ENCODE measurements at regions not wholly inside any gene's neighbourhood (a gene's known extent, or its start where the extent isn't known, plus 50 kb on each side); places are given as distances from the start of the nearest gene placed in this dataset.

GRCh38 chr5:9920697-9921096, 290.5 kb upstream of the TAS2R1 start:
- Histone ChIP-seq H3K9me3 (ENCODE audit: control insufficient read depth, low read depth, low read length) (peaks cover 2% of the 10 kb centered on the region), H3K36me3 (ENCODE audit: control insufficient read depth in 2 of 2, extremely low read depth in 1 of 2, insufficient read depth in 2 of 2, low read length in 2 of 2) (no peaks in the 10 kb centered on the region), H3K4me1 (ENCODE audit: control insufficient read depth, extremely low read depth, insufficient read depth, low read length) (peaks cover 10% of the 10 kb centered on the region), H4K20me1 (ENCODE audit: control insufficient read depth, extremely low read depth, insufficient read depth, low read length) (no peaks in the 10 kb centered on the region), H3K4me2 (ENCODE audit: control insufficient read depth, extremely low read depth, insufficient read depth, low read depth, low read length) (no peak overlapping the region), H3K4me3 (ENCODE audit: control insufficient read depth in 2 of 3, extremely low read depth in 1 of 3, insufficient read depth in 2 of 3, low read depth in 1 of 3, low read length in 3 of 3) (no peak overlapping the region), H2AFZ (ENCODE audit: control insufficient read depth, low read length) (no peak overlapping the region), H3K9ac (ENCODE audit: control insufficient read depth, extremely low read depth, insufficient read depth, low read length) (no peak overlapping the region), H3K79me2 (ENCODE audit: control insufficient read depth, insufficient read depth, low read length) (no peaks in the 10 kb centered on the region), H3K9me1 (ENCODE audit: control insufficient read depth, extremely low read depth, insufficient read depth, low read length) (no peaks in the 10 kb centered on the region), H3K27me3 (ENCODE audit: control insufficient read depth, extremely low read depth, insufficient read depth, low read length) (no peaks in the 10 kb centered on the region), H3K27ac (ENCODE audit: control insufficient read depth, insufficient read depth, low read length) (no peak overlapping the region)
- dilution Hi-C loops (cut with MboI; ENCODE audit: extremely low pct_ligation_motif_present, low sequenced_read_pairs): no loop called here
- TF ChIP-seq CTCF (optimal IDR thresholded peaks at IDR 0.05 in 1 of 3, IDR thresholded peaks at IDR 0.05 in 1 of 3, conservative IDR thresholded peaks at IDR 0.05 in 1 of 3; ENCODE audit: extremely low read depth in 1 of 3, insufficient read depth in 2 of 3, low read length in 3 of 3) (no peak), EZH2 (IDR thresholded peaks at IDR 0.05; ENCODE audit: low read length) (no peak)
- FAIRE-seq: no peak
- DNase-seq (ENCODE audit: low read depth, low spot score): no peak

- Histone ChIP-seq H2AFZ (ENCODE audit: control insufficient read depth, low read length) (no peak overlapping the region), H3K9me1 (ENCODE audit: control insufficient read depth, extremely low read depth, insufficient read depth, low read length) (no peaks in the 10 kb centered on the region), H3K4me2 (ENCODE audit: control insufficient read depth, extremely low read depth, insufficient read depth, low read depth, low read length) (no peak overlapping the region), H4K20me1 (ENCODE audit: control insufficient read depth, extremely low read depth, insufficient read depth, low read length) (no peaks in the 10 kb centered on the region), H3K36me3 (ENCODE audit: control insufficient read depth in 2 of 2, extremely low read depth in 1 of 2, insufficient read depth in 2 of 2, low read length in 2 of 2) (no peaks in the 10 kb centered on the region), H3K4me1 (ENCODE audit: control insufficient read depth, extremely low read depth, insufficient read depth, low read length) (peaks cover 4% of the 10 kb centered on the region), H3K4me3 (ENCODE audit: control insufficient read depth in 2 of 3, extremely low read depth in 1 of 3, insufficient read depth in 2 of 3, low read depth in 1 of 3, low read length in 3 of 3) (no peak overlapping the region), H3K27ac (ENCODE audit: control insufficient read depth, insufficient read depth, low read length) (no peak overlapping the region), H3K79me2 (ENCODE audit: control insufficient read depth, insufficient read depth, low read length) (no peaks in the 10 kb centered on the region), H3K27me3 (ENCODE audit: control insufficient read depth, extremely low read depth, insufficient read depth, low read length) (no peaks in the 10 kb centered on the region), H3K9me3 (ENCODE audit: control insufficient read depth, low read depth, low read length) (peaks cover 2% of the 10 kb centered on the region), H3K9ac (ENCODE audit: control insufficient read depth, extremely low read depth, insufficient read depth, low read length) (no peak overlapping the region)
- FAIRE-seq: no peak
- TF ChIP-seq CTCF (optimal IDR thresholded peaks at IDR 0.05 in 1 of 3, IDR thresholded peaks at IDR 0.05 in 1 of 3, conservative IDR thresholded peaks at IDR 0.05 in 1 of 3; ENCODE audit: extremely low read depth in 1 of 3, insufficient read depth in 2 of 3, low read length in 3 of 3) (no peak), EZH2 (IDR thresholded peaks at IDR 0.05; ENCODE audit: low read length) (no peak)
- DNase-seq (ENCODE audit: low read depth, low spot score): no peak
- dilution Hi-C loops (cut with MboI; ENCODE audit: extremely low pct_ligation_motif_present, low sequenced_read_pairs): no loop called here
These were observed 289.3 kb upstream of the TAS2R1 start for GRCh38 chr5:9919306-9920030.
